ENCODE measurements at regions not wholly inside any gene's neighbourhood (a gene's known extent, or its start where the extent isn't known, plus 50 kb on each side); places are given as distances from the start of the nearest gene placed in this dataset.

DNA sequence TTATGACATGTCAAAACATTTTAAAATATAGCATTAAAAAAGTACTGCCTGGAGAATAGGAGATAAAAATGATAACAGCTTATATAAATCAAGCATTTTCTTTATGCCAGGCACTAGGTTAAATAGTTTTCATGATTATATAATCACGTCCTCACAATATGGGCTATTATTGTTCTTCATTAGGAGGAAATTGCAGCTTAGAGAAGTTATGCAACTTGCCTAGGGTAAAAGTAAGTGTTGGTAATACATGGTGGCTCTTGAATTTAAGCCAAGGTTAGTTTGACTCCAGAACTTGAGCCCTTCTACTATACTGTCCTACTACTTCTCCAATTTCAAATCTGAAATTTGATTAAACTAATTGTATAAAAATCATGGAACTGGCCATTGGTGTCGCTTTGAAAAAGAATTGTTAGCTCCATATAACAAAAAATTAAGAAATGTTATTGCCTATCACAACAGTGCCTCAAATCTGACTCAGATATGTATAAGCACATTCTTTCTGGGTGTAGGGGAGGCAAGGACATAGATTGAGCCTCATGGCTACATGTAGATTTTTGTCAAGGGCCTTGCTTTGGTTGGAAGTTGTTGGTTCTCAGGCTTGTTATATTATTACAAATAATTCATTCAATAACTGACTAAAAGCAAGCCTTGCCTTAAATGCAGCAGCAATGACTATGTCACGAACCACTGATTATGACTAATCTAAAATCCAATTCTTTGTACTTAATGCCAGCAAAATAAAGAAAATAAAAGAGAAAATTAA, 223.5 kb upstream of the DAB2 start:
- dilution Hi-C loops (cut with MboI; ENCODE audit: extremely low pct_ligation_motif_present, low sequenced_read_pairs) = no loop called here
- Histone ChIP-seq H3K27ac (ENCODE audit: control insufficient read depth, insufficient read depth, low read length) (no peak overlapping the region), H4K20me1 (ENCODE audit: control insufficient read depth, extremely low read depth, insufficient read depth, low read length) (no peaks in the 10 kb centered on the region), H3K9ac (ENCODE audit: control insufficient read depth, extremely low read depth, insufficient read depth, low read length) (no peak overlapping the region), H3K36me3 (ENCODE audit: control insufficient read depth in 2 of 2, extremely low read depth in 1 of 2, insufficient read depth in 2 of 2, low read length in 2 of 2) (no peaks in the 10 kb centered on the region), H3K9me1 (ENCODE audit: control insufficient read depth, extremely low read depth, insufficient read depth, low read length) (no peaks in the 10 kb centered on the region), H3K4me3 (ENCODE audit: control insufficient read depth in 2 of 3, extremely low read depth in 1 of 3, insufficient read depth in 2 of 3, low read depth in 1 of 3, low read length in 3 of 3) (no peak overlapping the region), H2AFZ (ENCODE audit: control insufficient read depth, low read length) (no peak overlapping the region), H3K9me3 (ENCODE audit: control insufficient read depth, low read depth, low read length) (no peaks in the 10 kb centered on the region), H3K4me1 (ENCODE audit: control insufficient read depth, extremely low read depth, insufficient read depth, low read length) (peaks cover 3% of the 10 kb centered on the region), H3K27me3 (ENCODE audit: control insufficient read depth, extremely low read depth, insufficient read depth, low read length) (no peaks in the 10 kb centered on the region), H3K4me2 (ENCODE audit: control insufficient read depth, extremely low read depth, insufficient read depth, low read depth, low read length) (no peak overlapping the region), H3K79me2 (ENCODE audit: control insufficient read depth, insufficient read depth, low read length) (no peaks in the 10 kb centered on the region)
- DNase-seq (ENCODE audit: low read depth, low spot score) = no peak
- TF ChIP-seq, protein P1, sequence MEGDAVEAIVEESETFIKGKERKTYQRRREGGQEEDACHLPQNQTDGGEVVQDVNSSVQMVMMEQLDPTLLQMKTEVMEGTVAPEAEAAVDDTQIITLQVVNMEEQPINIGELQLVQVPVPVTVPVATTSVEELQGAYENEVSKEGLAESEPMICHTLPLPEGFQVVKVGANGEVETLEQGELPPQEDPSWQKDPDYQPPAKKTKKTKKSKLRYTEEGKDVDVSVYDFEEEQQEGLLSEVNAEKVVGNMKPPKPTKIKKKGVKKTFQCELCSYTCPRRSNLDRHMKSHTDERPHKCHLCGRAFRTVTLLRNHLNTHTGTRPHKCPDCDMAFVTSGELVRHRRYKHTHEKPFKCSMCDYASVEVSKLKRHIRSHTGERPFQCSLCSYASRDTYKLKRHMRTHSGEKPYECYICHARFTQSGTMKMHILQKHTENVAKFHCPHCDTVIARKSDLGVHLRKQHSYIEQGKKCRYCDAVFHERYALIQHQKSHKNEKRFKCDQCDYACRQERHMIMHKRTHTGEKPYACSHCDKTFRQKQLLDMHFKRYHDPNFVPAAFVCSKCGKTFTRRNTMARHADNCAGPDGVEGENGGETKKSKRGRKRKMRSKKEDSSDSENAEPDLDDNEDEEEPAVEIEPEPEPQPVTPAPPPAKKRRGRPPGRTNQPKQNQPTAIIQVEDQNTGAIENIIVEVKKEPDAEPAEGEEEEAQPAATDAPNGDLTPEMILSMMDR (optimal IDR thresholded peaks at IDR 0.05 in 1 of 3, IDR thresholded peaks at IDR 0.05 in 1 of 3, conservative IDR thresholded peaks at IDR 0.05 in 1 of 3; ENCODE audit: extremely low read depth in 1 of 3, insufficient read depth in 2 of 3, low read length in 3 of 3) = no peak
- TF ChIP-seq EZH2 (IDR thresholded peaks at IDR 0.05; ENCODE audit: low read length) = no peak
- no peak for FAIRE-seq

DNA sequence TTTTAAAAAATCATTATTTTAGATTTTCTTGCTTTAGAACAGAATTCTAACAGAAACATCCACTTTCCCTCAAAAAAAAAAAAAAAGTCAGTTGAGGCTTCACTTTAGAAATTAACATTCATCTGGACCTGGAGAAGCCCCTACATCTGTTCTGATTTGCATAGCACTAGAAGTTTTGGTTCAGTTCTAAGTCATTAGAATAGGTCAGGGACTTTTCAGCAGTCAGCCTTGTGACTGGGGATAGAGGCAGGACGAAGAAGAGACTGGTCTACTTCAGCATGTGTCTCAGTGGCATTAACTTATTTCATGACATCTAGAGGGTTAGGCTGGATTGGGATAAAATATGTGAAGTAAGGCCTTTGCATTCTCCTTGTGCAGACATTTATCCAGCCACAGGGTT, 215.8 kb upstream of the DAB2 start:
- Histone ChIP-seq H3K4me1 (ENCODE audit: control insufficient read depth, extremely low read depth, insufficient read depth, low read length) (peaks cover 5% of the 10 kb centered on the region), H3K9me3 (ENCODE audit: control insufficient read depth, low read depth, low read length) (no peaks in the 10 kb centered on the region), H2AFZ (ENCODE audit: control insufficient read depth, low read length) (no peak overlapping the region), H4K20me1 (ENCODE audit: control insufficient read depth, extremely low read depth, insufficient read depth, low read length) (no peaks in the 10 kb centered on the region), H3K9me1 (ENCODE audit: control insufficient read depth, extremely low read depth, insufficient read depth, low read length) (no peaks in the 10 kb centered on the region), H3K27me3 (ENCODE audit: control insufficient read depth, extremely low read depth, insufficient read depth, low read length) (no peaks in the 10 kb centered on the region), H3K27ac (ENCODE audit: control insufficient read depth, insufficient read depth, low read length) (no peak overlapping the region), H3K36me3 (ENCODE audit: control insufficient read depth in 2 of 2, extremely low read depth in 1 of 2, insufficient read depth in 2 of 2, low read length in 2 of 2) (no peaks in the 10 kb centered on the region), H3K4me3 (ENCODE audit: control insufficient read depth in 2 of 3, extremely low read depth in 1 of 3, insufficient read depth in 2 of 3, low read depth in 1 of 3, low read length in 3 of 3) (no peak overlapping the region), H3K9ac (ENCODE audit: control insufficient read depth, extremely low read depth, insufficient read depth, low read length) (no peak overlapping the region), H3K79me2 (ENCODE audit: control insufficient read depth, insufficient read depth, low read length) (no peaks in the 10 kb centered on the region), H3K4me2 (ENCODE audit: control insufficient read depth, extremely low read depth, insufficient read depth, low read depth, low read length) (no peak overlapping the region)
- dilution Hi-C loops (cut with MboI; ENCODE audit: extremely low pct_ligation_motif_present, low sequenced_read_pairs) = no loop called here
- DNase-seq (ENCODE audit: low read depth, low spot score) = no peak
- FAIRE-seq = no peak
- TF ChIP-seq, protein P1 (optimal IDR thresholded peaks at IDR 0.05 in 1 of 3, IDR thresholded peaks at IDR 0.05 in 1 of 3, conservative IDR thresholded peaks at IDR 0.05 in 1 of 3; ENCODE audit: extremely low read depth in 1 of 3, insufficient read depth in 2 of 3, low read length in 3 of 3) = no peak
- TF ChIP-seq EZH2 (IDR thresholded peaks at IDR 0.05; ENCODE audit: low read length) = no peak
